ENCODE measurements at regions not wholly inside any gene's neighbourhood (a gene's known extent, or its start where the extent isn't known, plus 50 kb on each side); places are given as distances from the start of the nearest gene placed in this dataset.

GRCh38 chr4:128427832-128428366, 140.3 kb upstream of the PGRMC2 start (continued):
- peak; percentile 88 for TF ChIP-seq ZFP91 (CRISPR knock-in tag; IDR thresholded peaks at IDR 0.05)
- no peak for TF ChIP-seq ZBTB2 (IDR thresholded peaks at IDR 0.05)
- 0 out of 2 replicates have a peak, but pooled peaks have one; percentile 22 for TF ChIP-seq VEZF1 (CRISPR knock-in tag; IDR thresholded peaks at IDR 0.05)
- no peak for TF ChIP-seq MED1 (CRISPR knock-in tag; IDR thresholded peaks at IDR 0.05; ENCODE audit: borderline replicate concordance)
- no peak for TF ChIP-seq ZNF165 (CRISPR knock-in tag; IDR thresholded peaks at IDR 0.05; ENCODE audit: borderline replicate concordance)
- no peak for TF ChIP-seq ZBTB9 (CRISPR knock-in tag; IDR thresholded peaks at IDR 0.05)
- TF ChIP-seq TBL1XR1 (IDR thresholded peaks at IDR 0.05; ENCODE audit: low read length in 2 of 2) = peak in 1 of 2 experiments; percentile 42; a peak in 1 of 4 replicates
- TF ChIP-seq HSF4 (CRISPR knock-in tag; IDR thresholded peaks at IDR 0.05; ENCODE audit: borderline replicate concordance) = no peak
- TF ChIP-seq PKNOX1 (IDR thresholded peaks at IDR 0.05) = no peak
- TF ChIP-seq ZNF143 (CRISPR knock-in tag; IDR thresholded peaks at IDR 0.05) = no peak
- TF ChIP-seq FOXO4 (CRISPR knock-in tag; IDR thresholded peaks at IDR 0.05) = no peak
